ENCODE measurements at regions not wholly inside any gene's neighbourhood (a gene's known extent, or its start where the extent isn't known, plus 50 kb on each side); places are given as distances from the start of the nearest gene placed in this dataset.
"Not testable (repeated sequence)": the region's sequence is repeated elsewhere in the genome, so short reads cannot be mapped to it uniquely, and the experiment has no call there.

DNA sequence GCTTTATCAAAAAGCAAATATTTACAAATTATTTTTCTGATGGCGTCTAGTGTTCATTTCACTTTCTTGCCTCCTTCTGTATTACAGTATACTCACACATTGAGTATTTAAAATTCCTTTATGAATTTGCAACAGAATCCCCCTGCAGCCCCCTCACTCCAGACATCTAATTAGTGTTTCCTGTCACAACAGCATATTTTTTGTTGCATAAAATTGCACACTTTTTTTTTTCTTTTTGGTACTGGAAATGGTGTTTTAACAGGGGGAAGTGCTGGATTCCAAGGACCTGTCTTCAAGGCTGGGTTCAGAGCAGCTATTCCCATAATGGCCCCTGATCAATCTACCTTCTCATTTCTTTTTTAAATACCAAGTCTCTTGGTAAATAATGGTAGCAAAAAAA lies 184.3 kb upstream of the HMCN1 start:
- CTCF ChIA-PET: interaction anchor here (1.8 kb wide), 1 partner anchor 10 kb away, joined by 5 read pairs; no protein-coding TSS in a partner anchor
- no peak for DNase-seq (ENCODE audit: extremely low spot score)
- POLR2A ChIA-PET: interaction anchor here (0.7 kb wide), 1 partner anchor 114 kb away, joined by 5 read pairs; no protein-coding TSS in a partner anchor
- TF ChIP-seq, protein P1, sequence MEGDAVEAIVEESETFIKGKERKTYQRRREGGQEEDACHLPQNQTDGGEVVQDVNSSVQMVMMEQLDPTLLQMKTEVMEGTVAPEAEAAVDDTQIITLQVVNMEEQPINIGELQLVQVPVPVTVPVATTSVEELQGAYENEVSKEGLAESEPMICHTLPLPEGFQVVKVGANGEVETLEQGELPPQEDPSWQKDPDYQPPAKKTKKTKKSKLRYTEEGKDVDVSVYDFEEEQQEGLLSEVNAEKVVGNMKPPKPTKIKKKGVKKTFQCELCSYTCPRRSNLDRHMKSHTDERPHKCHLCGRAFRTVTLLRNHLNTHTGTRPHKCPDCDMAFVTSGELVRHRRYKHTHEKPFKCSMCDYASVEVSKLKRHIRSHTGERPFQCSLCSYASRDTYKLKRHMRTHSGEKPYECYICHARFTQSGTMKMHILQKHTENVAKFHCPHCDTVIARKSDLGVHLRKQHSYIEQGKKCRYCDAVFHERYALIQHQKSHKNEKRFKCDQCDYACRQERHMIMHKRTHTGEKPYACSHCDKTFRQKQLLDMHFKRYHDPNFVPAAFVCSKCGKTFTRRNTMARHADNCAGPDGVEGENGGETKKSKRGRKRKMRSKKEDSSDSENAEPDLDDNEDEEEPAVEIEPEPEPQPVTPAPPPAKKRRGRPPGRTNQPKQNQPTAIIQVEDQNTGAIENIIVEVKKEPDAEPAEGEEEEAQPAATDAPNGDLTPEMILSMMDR (IDR thresholded peaks at IDR 0.05; ENCODE audit: control extremely low read depth, extremely low read depth, low read depth, missing control alignments): no peak

DNA sequence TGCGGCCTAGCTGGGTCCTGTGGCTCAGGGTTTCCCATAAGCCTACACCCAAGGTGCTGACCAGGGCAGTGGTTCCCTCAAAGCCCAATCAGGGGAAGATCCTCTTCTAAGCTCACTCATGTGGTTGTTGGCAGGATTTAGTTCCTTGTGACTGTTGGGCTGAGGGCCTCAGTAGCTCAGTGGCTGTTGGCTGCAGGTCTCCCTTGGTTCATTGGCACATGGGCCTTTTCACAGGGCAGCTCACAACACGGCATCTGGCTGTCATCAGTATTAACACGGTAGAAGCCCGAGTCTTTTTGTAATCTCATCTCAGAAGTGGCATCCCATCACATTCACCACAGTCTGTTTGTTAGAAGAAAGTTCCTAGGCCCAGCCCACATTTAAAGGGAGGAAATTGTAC lies 188.2 kb upstream of the HMCN1 start:
- POLR2A ChIA-PET: interaction anchor here (0.6 kb wide), 1 partner anchor 8 kb away, joined by 4 read pairs; no protein-coding TSS in a partner anchor
- TF ChIP-seq, protein P1 (IDR thresholded peaks at IDR 0.05; ENCODE audit: control extremely low read depth, extremely low read depth, low read depth, missing control alignments): no peak
- CTCF ChIA-PET: interaction anchor here (1.3 to 3.4 kb wide), 5 partner anchors 9 to 50 kb away, joined by 3 to 15 read pairs (median 10); no protein-coding TSS in a partner anchor

DNA sequence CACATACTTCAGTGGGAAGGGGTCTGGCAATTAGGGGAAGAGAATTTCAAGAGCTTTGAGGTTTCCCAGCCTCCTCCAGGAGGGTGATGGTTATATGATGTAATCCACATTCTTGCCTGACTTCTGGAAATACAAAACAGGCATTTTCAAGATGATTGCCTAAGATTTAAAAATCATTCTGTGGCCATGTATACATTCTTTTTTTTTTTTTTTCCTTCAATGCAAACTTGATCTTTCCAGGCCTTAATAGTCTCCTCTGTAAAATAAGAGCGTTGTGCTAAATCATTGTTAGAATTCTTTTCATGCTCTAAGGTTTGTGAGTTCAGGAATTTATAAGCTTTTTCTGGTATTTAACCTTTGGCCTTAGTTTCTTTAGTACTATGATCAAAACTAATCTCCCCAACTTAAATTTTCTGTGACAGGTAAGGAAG lies 192.3 kb upstream of the HMCN1 start:
- DNase-seq (ENCODE audit: extremely low spot score): no peak
- TF ChIP-seq, protein P1 (IDR thresholded peaks at IDR 0.05; ENCODE audit: control extremely low read depth, extremely low read depth, low read depth, missing control alignments): no peak
- ChIA-PET POLR2A (no interaction called here), CTCF (interaction anchor here (1.6 to 1.7 kb wide), 2 partner anchors 18 to 22 kb away, joined by 5 to 6 read pairs; no protein-coding TSS in a partner anchor)

More for the DNA sequence above, 188.2 kb upstream of the HMCN1 start:
- DNase-seq (ENCODE audit: extremely low spot score): no peak

DNA sequence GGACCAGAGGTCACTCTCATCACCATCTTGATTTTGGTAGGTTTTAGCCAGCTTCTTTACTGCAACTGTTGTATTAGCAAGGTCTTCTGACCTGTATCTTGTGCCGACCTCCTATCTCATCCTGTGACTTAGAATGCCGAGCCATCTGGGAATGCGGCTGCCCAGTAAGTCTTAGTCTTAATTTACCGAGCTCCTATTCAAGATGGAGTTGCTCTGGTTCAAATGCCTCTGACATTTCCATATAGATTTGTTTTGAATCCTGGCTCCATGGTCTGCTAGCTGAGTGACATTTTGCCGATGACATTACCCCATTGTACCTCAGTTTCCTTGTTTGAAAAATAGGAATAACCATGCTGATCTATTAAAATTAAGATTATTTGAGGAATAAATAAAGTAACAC lies 193.9 kb upstream of the HMCN1 start:
- TF ChIP-seq, protein P1 (IDR thresholded peaks at IDR 0.05; ENCODE audit: control extremely low read depth, extremely low read depth, low read depth, missing control alignments): no peak
- ChIA-PET POLR2A (no interaction called here), CTCF (interaction anchor here (1.2 kb wide), 1 partner anchor 20 kb away, joined by 3 read pairs; no protein-coding TSS in a partner anchor)
- no peak for DNase-seq (ENCODE audit: extremely low spot score)

DNA sequence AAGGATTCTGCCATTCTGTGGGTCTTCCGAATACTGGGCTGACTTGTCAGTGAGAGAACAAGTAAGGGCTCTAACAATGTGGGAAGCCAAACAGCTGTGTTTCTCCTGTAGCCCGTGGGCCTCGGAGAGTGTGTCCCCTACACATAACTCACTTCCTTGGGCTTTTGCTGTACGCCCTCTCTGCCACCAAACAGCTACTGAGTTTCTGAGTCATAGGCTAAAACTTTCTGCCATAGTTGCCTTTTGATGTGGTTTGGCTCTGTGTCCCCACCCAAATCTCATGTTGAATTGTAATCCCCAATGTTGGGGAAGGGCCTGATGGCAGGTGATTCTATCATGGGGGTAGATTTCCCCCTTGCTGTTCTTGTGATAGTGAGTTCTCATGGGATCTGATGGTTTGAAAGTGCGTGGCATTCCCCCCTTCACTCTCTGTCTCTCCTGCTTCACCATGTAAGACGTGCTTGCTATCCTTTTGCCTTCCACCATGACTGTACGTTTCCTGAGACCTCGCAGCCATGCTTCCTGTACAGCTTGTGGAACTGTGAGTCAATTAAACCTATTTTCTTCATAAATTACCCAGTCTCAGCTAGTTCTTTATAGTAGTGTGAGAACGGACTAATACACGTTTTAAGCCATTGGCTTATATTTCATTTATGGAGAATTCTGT lies 194.8 kb upstream of the HMCN1 start:
- DNase-seq (ENCODE audit: extremely low spot score): no peak
- POLR2A ChIA-PET: no interaction called here
- CTCF ChIA-PET: interaction anchor here (1.2 kb wide), 1 partner anchor 20 kb away, joined by 3 read pairs; no protein-coding TSS in a partner anchor
- TF ChIP-seq, protein P1 (IDR thresholded peaks at IDR 0.05; ENCODE audit: control extremely low read depth, extremely low read depth, low read depth, missing control alignments): no peak

DNA sequence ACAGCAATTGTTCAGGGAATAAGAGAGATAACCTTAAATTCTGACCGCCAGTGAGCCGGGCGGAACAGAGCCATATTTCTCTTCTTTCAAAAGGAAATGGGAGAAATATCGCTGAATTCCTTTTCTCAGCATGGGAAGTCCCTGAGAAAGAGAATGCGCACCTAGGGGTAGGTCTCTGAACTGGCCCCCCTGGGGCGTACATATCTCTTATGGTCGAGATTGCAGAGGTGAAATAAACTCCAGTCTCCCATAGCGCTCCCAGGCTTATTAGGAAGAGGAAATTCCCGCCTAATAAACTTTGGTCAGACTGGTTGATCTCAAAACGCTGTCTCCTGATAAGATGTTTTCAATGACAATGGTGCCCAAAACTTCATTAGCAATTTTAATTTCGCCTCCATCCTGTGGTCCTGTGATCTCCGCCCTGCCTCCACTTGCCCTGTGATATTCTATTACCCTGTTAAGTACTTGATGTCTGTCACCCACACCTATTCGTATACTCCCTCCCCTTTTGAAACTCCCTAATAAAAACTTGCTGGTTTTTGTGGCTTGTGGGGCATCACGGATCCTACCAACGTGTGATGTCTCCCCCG lies 195.8 kb upstream of the HMCN1 start:
- POLR2A ChIA-PET; CTCF ChIA-PET; DNase-seq (ENCODE audit: extremely low spot score): not testable (repeated sequence)

DNA sequence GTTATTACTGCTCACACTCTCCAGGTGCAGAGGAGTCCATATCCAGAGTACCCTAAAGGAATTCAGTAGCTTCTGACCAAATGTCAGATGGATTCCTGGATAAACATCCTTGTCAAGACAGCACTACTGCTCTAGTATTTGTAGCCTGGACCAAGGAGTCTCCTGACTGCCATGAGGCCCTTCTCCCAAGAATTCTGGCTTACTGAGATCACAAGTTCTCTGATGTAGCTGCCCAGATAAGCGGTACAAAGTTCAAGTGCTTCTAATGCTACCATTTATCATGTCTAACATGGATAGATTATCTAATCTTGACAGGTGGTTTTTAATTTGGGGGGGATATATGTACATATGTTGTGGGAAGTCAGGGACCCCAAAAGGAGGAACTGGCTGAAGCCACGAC lies 196.6 kb upstream of the HMCN1 start:
- CTCF ChIA-PET: interaction anchor here (0.7 to 1.2 kb wide), 3 partner anchors 9 to 58 kb away, joined by 3 to 4 read pairs (median 4); no protein-coding TSS in a partner anchor
- POLR2A ChIA-PET: no interaction called here
- no peak for DNase-seq (ENCODE audit: extremely low spot score)

More for the DNA sequence above, 196.6 kb upstream of the HMCN1 start:
- TF ChIP-seq, protein P1 (IDR thresholded peaks at IDR 0.05; ENCODE audit: control extremely low read depth, extremely low read depth, low read depth, missing control alignments): no peak

Measured in GM10248 (cell line).